ENCODE measurements at regions not wholly inside any gene's neighbourhood (a gene's known extent, or its start where the extent isn't known, plus 50 kb on each side); places are given as distances from the start of the nearest gene placed in this dataset.

- TF ChIP-seq TEAD4 (IDR thresholded peaks at IDR 0.05) (no peak), RAD21 (IDR thresholded peaks at IDR 0.05; ENCODE audit: low read depth) (no peak), CEBPB (IDR thresholded peaks at IDR 0.05) (no peak), REST (IDR thresholded peaks at IDR 0.05; ENCODE audit: low read depth) (no peak), ZBTB7A (IDR thresholded peaks at IDR 0.05; ENCODE audit: low read depth) (no peak), NFIC (IDR thresholded peaks at IDR 0.05) (no peak), TAF1 (IDR thresholded peaks at IDR 0.05; ENCODE audit: low read depth) (no peak), FOXM1 (IDR thresholded peaks at IDR 0.05; ENCODE audit: borderline replicate concordance, low read depth) (no peak), EP300 (IDR thresholded peaks at IDR 0.05; ENCODE audit: borderline replicate concordance) (no peak), MAX (IDR thresholded peaks at IDR 0.05) (no peak), EGR1 (IDR thresholded peaks at IDR 0.05) (no peak), YY1 (IDR thresholded peaks at IDR 0.05; ENCODE audit: low read depth) (no peak), CREB1 (IDR thresholded peaks at IDR 0.05; ENCODE audit: low read depth) (no peak), TCF12 (IDR thresholded peaks at IDR 0.05; ENCODE audit: low read depth) (no peak), USF1 (IDR thresholded peaks at IDR 0.05) (no peak)
Observed at GRCh38 chr17:22266231-22266630, 573.9 kb downstream of the KCNJ18 start.

- no peak for TF ChIP-seq RAD21 (IDR thresholded peaks at IDR 0.05; ENCODE audit: low read depth)
- TF ChIP-seq EGR1 (IDR thresholded peaks at IDR 0.05): no peak
- TF ChIP-seq REST (IDR thresholded peaks at IDR 0.05; ENCODE audit: low read depth): no peak
- TF ChIP-seq FOXM1 (IDR thresholded peaks at IDR 0.05; ENCODE audit: borderline replicate concordance, low read depth): no peak
- no peak for TF ChIP-seq TAF1 (IDR thresholded peaks at IDR 0.05; ENCODE audit: low read depth)
- no peak for TF ChIP-seq CREB1 (IDR thresholded peaks at IDR 0.05; ENCODE audit: low read depth)
- no peak for TF ChIP-seq MAX (IDR thresholded peaks at IDR 0.05)
- no peak for TF ChIP-seq NFIC (IDR thresholded peaks at IDR 0.05)
- no peak for TF ChIP-seq TEAD4 (IDR thresholded peaks at IDR 0.05)
- no peak for TF ChIP-seq USF1 (IDR thresholded peaks at IDR 0.05)
- TF ChIP-seq CEBPB (IDR thresholded peaks at IDR 0.05): no peak
- TF ChIP-seq YY1 (IDR thresholded peaks at IDR 0.05; ENCODE audit: low read depth): no peak
- no peak for TF ChIP-seq ZBTB7A (IDR thresholded peaks at IDR 0.05; ENCODE audit: low read depth)
- TF ChIP-seq EP300 (IDR thresholded peaks at IDR 0.05; ENCODE audit: borderline replicate concordance): no peak
- no peak for TF ChIP-seq TCF12 (IDR thresholded peaks at IDR 0.05; ENCODE audit: low read depth)
Observed at GRCh38 chr17:22267019-22267418, 574.7 kb downstream of the KCNJ18 start.

GRCh38 chr17:22268214-22268911 is 576.0 kb downstream of the KCNJ18 start:
- TF ChIP-seq TCF12 (IDR thresholded peaks at IDR 0.05; ENCODE audit: low read depth): no peak
- TF ChIP-seq USF1 (IDR thresholded peaks at IDR 0.05): no peak
- no peak for TF ChIP-seq TEAD4 (IDR thresholded peaks at IDR 0.05)
- no peak for TF ChIP-seq YY1 (IDR thresholded peaks at IDR 0.05; ENCODE audit: low read depth)
- TF ChIP-seq CREB1 (IDR thresholded peaks at IDR 0.05; ENCODE audit: low read depth): no peak
- TF ChIP-seq FOXM1 (IDR thresholded peaks at IDR 0.05; ENCODE audit: borderline replicate concordance, low read depth): no peak
- no peak for TF ChIP-seq EP300 (IDR thresholded peaks at IDR 0.05; ENCODE audit: borderline replicate concordance)
- TF ChIP-seq RAD21 (IDR thresholded peaks at IDR 0.05; ENCODE audit: low read depth): no peak
- TF ChIP-seq EGR1 (IDR thresholded peaks at IDR 0.05): no peak
- no peak for TF ChIP-seq TAF1 (IDR thresholded peaks at IDR 0.05; ENCODE audit: low read depth)
- no peak for TF ChIP-seq NFIC (IDR thresholded peaks at IDR 0.05)
- TF ChIP-seq ZBTB7A (IDR thresholded peaks at IDR 0.05; ENCODE audit: low read depth): no peak
- no peak for TF ChIP-seq MAX (IDR thresholded peaks at IDR 0.05)
- no peak for TF ChIP-seq REST (IDR thresholded peaks at IDR 0.05; ENCODE audit: low read depth)
- TF ChIP-seq CEBPB (IDR thresholded peaks at IDR 0.05): no peak

All from Ishikawa (cell line).